ENCODE measurements at regions not wholly inside any gene's neighbourhood (a gene's known extent, or its start where the extent isn't known, plus 50 kb on each side); places are given as distances from the start of the nearest gene placed in this dataset.

DNA sequence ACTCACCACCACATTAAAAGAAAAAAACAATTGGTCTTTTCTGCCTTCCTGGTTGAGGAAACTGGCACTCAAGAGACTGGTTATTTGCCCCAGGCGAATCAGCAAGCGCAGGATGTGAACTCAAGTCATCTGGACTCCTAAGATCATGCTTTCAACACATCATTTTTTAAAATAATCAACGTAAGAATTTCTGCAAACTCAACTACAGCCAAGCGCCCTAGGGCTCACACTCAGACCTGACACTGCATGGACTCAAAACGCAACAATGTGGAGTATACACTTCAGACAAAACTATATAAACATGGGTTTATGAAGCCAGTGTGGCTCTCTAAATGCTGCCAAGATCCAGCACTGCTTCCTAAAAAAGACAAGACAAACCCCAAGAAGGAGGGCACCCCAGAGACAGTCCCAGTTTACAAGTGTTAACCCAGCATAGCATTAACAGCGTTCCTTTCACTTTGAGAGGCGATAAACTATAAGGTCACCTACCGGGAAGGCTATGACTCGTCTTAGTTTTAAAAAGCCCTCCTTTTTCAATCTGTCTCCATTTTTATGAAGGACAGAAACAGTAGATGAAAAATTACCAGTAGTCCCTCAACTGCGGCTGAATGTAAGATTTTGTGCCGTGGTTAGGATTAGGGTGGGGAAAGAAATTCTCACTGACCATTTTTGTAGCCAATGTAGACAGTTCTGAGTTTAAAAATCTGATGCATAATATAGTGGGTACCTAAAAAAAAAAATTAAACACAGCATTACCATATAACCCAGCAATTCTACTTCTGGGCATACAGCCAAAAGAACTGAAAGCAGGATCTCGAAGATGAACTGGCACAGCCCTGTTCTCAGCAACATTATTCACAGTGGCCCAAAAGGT, 54.8 kb downstream of the SIPA1L2 start:
- Histone ChIP-seq H2BK5ac (ENCODE audit: low read depth, low read length) (no peak overlapping the region), H2BK12ac (ENCODE audit: low read depth, low read length) (no peak overlapping the region), H3K27me3 (replicated peaks in 1 of 4; ENCODE audit: control insufficient read depth in 3 of 4, extremely low read depth in 1 of 4, insufficient read depth in 3 of 4, low read length in 3 of 4) (no peaks in the 10 kb centered on the region), H3K4me1 (replicated peaks in 1 of 4; ENCODE audit: control insufficient read depth in 3 of 4, insufficient read depth in 4 of 4, low read length in 3 of 4) (peaks cover 2 to 8% (median 5%) of the 10 kb centered on the region in 4 experiments; a peak in 6 of 7 replicates), H3K79me1 (ENCODE audit: low read depth, low read length) (no peaks in the 10 kb centered on the region), H3K9ac (replicated peaks in 1 of 4; ENCODE audit: extremely low read depth in 1 of 4, low read depth in 3 of 4, low read length in 3 of 4) (no peak overlapping the region), H3K9me3 (ENCODE audit: insufficient read depth in 2 of 2, low read depth in 1 of 2, low read length in 1 of 2) (no peaks in the 10 kb centered on the region), H3K4me2 (ENCODE audit: insufficient read depth in 1 of 2, low read depth in 2 of 2, low read length in 2 of 2) (no peak overlapping the region), H2BK20ac (ENCODE audit: low read length) (no peak overlapping the region), H4K5ac (ENCODE audit: insufficient read length, low read depth, low read length) (no peak overlapping the region), H3K79me2 (ENCODE audit: control insufficient read depth in 1 of 2, insufficient read depth in 2 of 2, low read length in 2 of 2) (no peaks in the 10 kb centered on the region), H3K23ac (ENCODE audit: insufficient read length) (no peak overlapping the region), H2BK120ac (replicated peaks; ENCODE audit: low read depth, low read length) (no peak overlapping the region), H4K91ac (replicated peaks; ENCODE audit: insufficient read length, low read length) (no peak overlapping the region), H3K18ac (ENCODE audit: extremely low read depth, low read length) (no peak overlapping the region), H3K14ac (ENCODE audit: insufficient read length) (no peak overlapping the region), H3K56ac (replicated peaks; ENCODE audit: insufficient read length, low read depth, low read length) (no peak overlapping the region), H3K27ac (ENCODE audit: low read depth, low read length) (no peak overlapping the region), H2AK5ac (ENCODE audit: low read depth, low read length) (no peak overlapping the region), H4K8ac (ENCODE audit: extremely low read depth, insufficient read depth, low read length) (no peak overlapping the region), H3K36me3 (ENCODE audit: control insufficient read depth in 2 of 4, insufficient read depth in 4 of 4, low read length in 3 of 4) (no peaks in the 10 kb centered on the region), H2BK15ac (ENCODE audit: low read length) (no peak overlapping the region), H2AFZ (ENCODE audit: low read length) (no peak overlapping the region), H4K20me1 (replicated peaks in 1 of 2; ENCODE audit: control insufficient read depth in 1 of 2, insufficient read depth in 2 of 2, low read length in 2 of 2) (no peaks in the 10 kb centered on the region), H3K23me2 (ENCODE audit: low read depth, low read length) (no peaks in the 10 kb centered on the region), H3K4me3 (ENCODE audit: extremely low read depth in 1 of 4, insufficient read depth in 2 of 4, low read depth in 3 of 4, low read length in 4 of 4) (no peak overlapping the region), H3K4ac (replicated peaks; ENCODE audit: insufficient read length, low read depth, low read length) (no peak overlapping the region)
- DNase-seq (ENCODE audit: low read depth in 1 of 2, low spot score in 2 of 2) (no peak), FAIRE-seq (peak; percentile 39)
- ChIA-PET POLR2A (ENCODE audit: partially characterized antibody) (no interaction called here), CTCF (ENCODE audit: partially characterized antibody) (no interaction called here)
- TF ChIP-seq ATF3 (IDR thresholded peaks at IDR 0.05; ENCODE audit: insufficient read depth, low read depth, low read length) (no peak), NANOG (IDR thresholded peaks at IDR 0.05; ENCODE audit: insufficient read depth, low read depth, low read length, poor library complexity, severe bottlenecking) (no peak), TAF7 (optimal IDR thresholded peaks at IDR 0.05; ENCODE audit: borderline replicate concordance, low read depth, low read length) (no peak), CEBPB (IDR thresholded peaks at IDR 0.05; ENCODE audit: low read depth, low read length) (no peak), POLR2AphosphoS5 (IDR thresholded peaks at IDR 0.05; ENCODE audit: low read depth, low read length) (no peak), RBBP5 (IDR thresholded peaks at IDR 0.05; ENCODE audit: borderline replicate concordance, low read depth, low read length) (no peak), CREB1 (IDR thresholded peaks at IDR 0.05) (no peak), SRF (IDR thresholded peaks at IDR 0.05; ENCODE audit: low read depth, low read length) (no peak), BACH1 (IDR thresholded peaks at IDR 0.05; ENCODE audit: low read length) (no peak)
- TF ChIP-seq, protein P1, sequence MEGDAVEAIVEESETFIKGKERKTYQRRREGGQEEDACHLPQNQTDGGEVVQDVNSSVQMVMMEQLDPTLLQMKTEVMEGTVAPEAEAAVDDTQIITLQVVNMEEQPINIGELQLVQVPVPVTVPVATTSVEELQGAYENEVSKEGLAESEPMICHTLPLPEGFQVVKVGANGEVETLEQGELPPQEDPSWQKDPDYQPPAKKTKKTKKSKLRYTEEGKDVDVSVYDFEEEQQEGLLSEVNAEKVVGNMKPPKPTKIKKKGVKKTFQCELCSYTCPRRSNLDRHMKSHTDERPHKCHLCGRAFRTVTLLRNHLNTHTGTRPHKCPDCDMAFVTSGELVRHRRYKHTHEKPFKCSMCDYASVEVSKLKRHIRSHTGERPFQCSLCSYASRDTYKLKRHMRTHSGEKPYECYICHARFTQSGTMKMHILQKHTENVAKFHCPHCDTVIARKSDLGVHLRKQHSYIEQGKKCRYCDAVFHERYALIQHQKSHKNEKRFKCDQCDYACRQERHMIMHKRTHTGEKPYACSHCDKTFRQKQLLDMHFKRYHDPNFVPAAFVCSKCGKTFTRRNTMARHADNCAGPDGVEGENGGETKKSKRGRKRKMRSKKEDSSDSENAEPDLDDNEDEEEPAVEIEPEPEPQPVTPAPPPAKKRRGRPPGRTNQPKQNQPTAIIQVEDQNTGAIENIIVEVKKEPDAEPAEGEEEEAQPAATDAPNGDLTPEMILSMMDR (IDR thresholded peaks at IDR 0.05; ENCODE audit: control extremely low read depth in 1 of 3, insufficient read depth in 1 of 3, low read depth in 1 of 3, low read length in 3 of 3), result no peak
- 88% methylated on average over 12 of the region's 12 CpGs; no CpG with 5 or more reads in 1 of the 2 experiments for WGBS, 2 experiments (ENCODE audit: extremely low coverage in 1 of 2, insufficient coverage in 1 of 2, insufficient read length in 1 of 2, insufficient replicate concordance in 2 of 2, low coverage in 1 of 2, low lambda C conversion rate in 2 of 2, missing lambda C conversion rate in 1 of 2)

Data from H1 (cell line).